GM19463 (cell line): ENCODE measurements at regions not wholly inside any gene's neighbourhood (a gene's known extent, or its start where the extent isn't known, plus 50 kb on each side); places are given as distances from the start of the nearest gene placed in this dataset.
"Not testable (repeated sequence)": the region's sequence is repeated elsewhere in the genome, so short reads cannot be mapped to it uniquely, and the experiment has no call there.

Source experiments
- ATAC-seq: cut with Tn5 transposase; IDR thresholded peaks from one replicate; pipeline ENCODE4 v1.9.1; 2021; ENCODE audit warnings: mild to moderate bottlenecking, moderate library complexity; ENCODE audit not compliant: unreplicated experiment

- no peak for ATAC-seq
These were observed 739.5 kb upstream of the SALL3 start for GRCh38 chr18:78240101-78240500.

- no peak for ATAC-seq
These were observed 738.9 kb upstream of the SALL3 start for GRCh38 chr18:78240627-78241252.

- ATAC-seq = no peak
These were observed 737.9 kb upstream of the SALL3 start for GRCh38 chr18:78241535-78242253.

GRCh38 chr18:78242254-78242643 is 737.4 kb upstream of the SALL3 start:
- no peak for ATAC-seq

GRCh38 chr18:78242806-78243205 is 736.8 kb upstream of the SALL3 start:
- no peak for ATAC-seq

GRCh38 chr18:78244779-78245178 is 734.8 kb upstream of the SALL3 start:
- no peak for ATAC-seq

GRCh38 chr18:78245451-78245850 is 734.2 kb upstream of the SALL3 start:
- ATAC-seq = no peak

- no peak for ATAC-seq
These were observed 733.6 kb upstream of the SALL3 start for GRCh38 chr18:78246050-78246449.

- no peak for ATAC-seq
These were observed 733.0 kb upstream of the SALL3 start for GRCh38 chr18:78246588-78246987.

- no peak for ATAC-seq
These were observed 731.9 kb upstream of the SALL3 start for GRCh38 chr18:78247615-78248289.

- ATAC-seq = no peak
These were observed 724.6 kb upstream of the SALL3 start for GRCh38 chr18:78255013-78255412.

- no peak for ATAC-seq
These were observed 711.2 kb upstream of the SALL3 start for GRCh38 chr18:78268226-78268988.

GRCh38 chr18:78271790-78272189 is 707.8 kb upstream of the SALL3 start:
- no peak for ATAC-seq

GRCh38 chr18:78273876-78274275 is 705.7 kb upstream of the SALL3 start:
- no peak for ATAC-seq

GRCh38 chr18:78283425-78283824 is 696.2 kb upstream of the SALL3 start:
- ATAC-seq = not testable (repeated sequence)

GRCh38 chr18:78292618-78293380 is 686.8 kb upstream of the SALL3 start:
- ATAC-seq = no peak

GRCh38 chr18:78293540-78293939 is 686.1 kb upstream of the SALL3 start:
- ATAC-seq = no peak

GRCh38 chr18:78293940-78294541 is 685.6 kb upstream of the SALL3 start:
- ATAC-seq = no peak

- ATAC-seq = no peak
These were observed 684.4 kb upstream of the SALL3 start for GRCh38 chr18:78295262-78295661.

GRCh38 chr18:78296166-78296565 is 683.5 kb upstream of the SALL3 start:
- no peak for ATAC-seq
